GM18519 (cell line): ENCODE measurements at regions not wholly inside any gene's neighbourhood (a gene's known extent, or its start where the extent isn't known, plus 50 kb on each side); places are given as distances from the start of the nearest gene placed in this dataset.
"Not testable (repeated sequence)": the region's sequence is repeated elsewhere in the genome, so short reads cannot be mapped to it uniquely, and the experiment has no call there.

Experiments
- ATAC-seq: cut with Tn5 transposase; IDR thresholded peaks from one replicate; pipeline ENCODE4 v1.9.1; 2021; ENCODE audit warnings: mild to moderate bottlenecking, moderate library complexity; ENCODE audit not compliant: unreplicated experiment, low FRiP score

GRCh38 chr16:7871371-7871770 lies 538.7 kb downstream of the RBFOX1 start:
- no peak for ATAC-seq

GRCh38 chr16:7867831-7868230 lies 535.2 kb downstream of the RBFOX1 start:
- ATAC-seq, result no peak

GRCh38 chr16:7866144-7866543 lies 533.5 kb downstream of the RBFOX1 start:
- no peak for ATAC-seq

DNA sequence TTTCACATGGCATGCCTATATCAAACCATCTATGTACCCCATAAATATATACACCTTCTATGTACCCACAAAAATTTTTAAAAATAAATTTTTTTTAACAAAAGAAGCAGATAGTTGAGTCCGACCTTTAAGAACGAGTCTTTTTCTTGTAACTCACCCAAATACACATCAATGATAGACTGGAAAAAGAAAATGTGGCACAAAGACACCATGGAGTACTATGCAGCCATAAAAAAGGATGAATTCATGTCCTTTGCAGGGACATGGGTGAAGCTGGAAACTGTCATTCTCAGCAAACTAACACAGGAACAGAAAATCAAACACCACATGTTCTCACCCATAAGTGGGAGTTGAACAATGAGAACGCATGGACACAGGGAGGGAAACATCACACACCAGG lies 532.7 kb downstream of the RBFOX1 start:
- not testable (repeated sequence) for ATAC-seq

DNA sequence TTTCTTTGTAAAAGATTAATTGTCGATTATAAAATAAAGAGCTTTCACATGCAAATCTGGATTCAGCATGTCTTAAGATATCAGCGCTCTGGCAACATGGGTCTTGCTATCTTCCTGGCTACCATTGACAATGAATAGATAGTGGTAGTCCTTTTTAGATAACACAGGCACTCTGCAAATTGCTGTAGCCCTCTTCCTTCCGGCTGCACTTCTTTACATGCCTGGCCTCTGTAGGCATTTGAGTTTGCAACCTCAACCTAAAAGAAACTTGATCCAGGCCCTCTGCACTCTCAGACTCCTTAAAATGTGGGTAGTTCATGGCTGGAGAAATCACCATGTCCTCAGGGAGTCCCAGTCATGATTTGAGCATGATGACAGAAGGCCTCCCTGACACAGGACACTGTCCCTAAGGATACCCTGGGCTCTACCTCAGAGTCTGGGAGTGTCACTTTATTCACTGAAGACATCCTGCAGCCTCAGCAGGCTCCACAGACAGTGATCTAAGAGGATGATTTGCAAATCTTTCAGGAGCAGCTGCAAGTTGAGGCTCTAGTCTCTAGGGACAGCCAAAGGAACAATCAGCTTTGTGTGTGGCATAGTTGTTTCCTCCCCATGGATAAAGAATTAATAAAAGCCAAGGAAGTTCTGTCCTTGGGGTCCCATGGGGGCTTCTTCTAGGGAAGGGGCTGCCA lies 529.4 kb downstream of the RBFOX1 start:
- no peak for ATAC-seq

- ATAC-seq, result no peak
Measured at GRCh38 chr16:7853197-7853596, 520.6 kb downstream of the RBFOX1 start.

- no peak for ATAC-seq
Measured at GRCh38 chr16:7849841-7850240, 517.2 kb downstream of the RBFOX1 start.

- ATAC-seq, result no peak
Measured at GRCh38 chr16:7843261-7843660, 510.6 kb downstream of the RBFOX1 start.

GRCh38 chr16:7839568-7839967 lies 506.9 kb downstream of the RBFOX1 start:
- ATAC-seq, result no peak

GRCh38 chr16:7834771-7835431 lies 502.3 kb downstream of the RBFOX1 start:
- no peak for ATAC-seq

DNA sequence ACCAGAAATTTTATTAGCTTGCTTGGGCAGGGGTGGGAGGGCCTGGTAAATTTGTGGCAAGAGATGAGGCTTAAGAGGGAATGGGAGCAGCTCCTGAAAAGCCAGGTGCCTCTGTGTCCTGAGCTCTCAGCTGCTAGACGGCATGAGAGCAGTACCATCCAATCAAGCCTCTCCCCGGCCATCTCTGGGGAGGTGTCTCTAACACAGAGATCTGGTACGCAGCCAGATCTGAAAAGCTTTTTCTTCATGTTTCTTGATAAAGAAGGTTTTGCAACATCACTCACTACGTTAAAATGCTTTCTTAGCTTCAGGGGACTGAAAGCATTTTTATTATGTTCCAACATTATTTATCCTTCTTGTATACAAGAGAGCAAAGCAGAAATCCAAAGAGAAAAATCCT lies 488.2 kb downstream of the RBFOX1 start:
- no peak for ATAC-seq

GRCh38 chr16:7805686-7806396 lies 473.2 kb downstream of the RBFOX1 start:
- no peak for ATAC-seq

GRCh38 chr16:7804635-7805195 lies 472.1 kb downstream of the RBFOX1 start:
- ATAC-seq, result no peak

GRCh38 chr16:7792346-7792745 lies 459.7 kb downstream of the RBFOX1 start:
- no peak for ATAC-seq

DNA sequence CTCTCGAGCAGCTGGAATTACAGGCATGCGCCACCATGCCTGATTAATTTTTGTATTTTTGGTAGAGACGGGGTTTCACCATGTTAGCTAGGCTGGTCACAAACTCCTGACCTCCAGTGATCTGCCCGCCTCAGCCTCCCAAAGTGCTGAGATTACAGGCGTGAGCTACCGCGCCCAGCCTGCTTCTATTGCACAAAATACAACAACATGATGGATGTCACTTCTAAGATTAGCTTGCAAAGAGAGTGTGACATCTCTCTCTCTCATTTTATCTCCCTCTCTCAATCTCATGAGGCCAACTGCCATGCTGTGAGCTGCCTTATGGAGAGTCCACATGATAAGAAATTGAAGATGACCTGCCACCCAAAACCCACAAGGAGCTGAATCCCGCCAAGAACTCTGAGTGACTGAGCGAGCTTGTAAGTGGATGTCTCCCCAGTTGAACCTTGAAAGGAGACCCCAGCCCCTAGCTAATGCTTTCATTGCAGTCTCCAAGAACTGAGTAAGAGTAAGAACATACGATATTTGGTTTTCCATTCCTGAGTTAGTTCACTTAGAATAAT lies 458.5 kb downstream of the RBFOX1 start:
- ATAC-seq, result no peak

- ATAC-seq, result no peak
Measured at GRCh38 chr16:7775072-7775488, 442.4 kb downstream of the RBFOX1 start.

- ATAC-seq, result no peak
Measured at GRCh38 chr16:7772722-7773121, 440.1 kb downstream of the RBFOX1 start.

DNA sequence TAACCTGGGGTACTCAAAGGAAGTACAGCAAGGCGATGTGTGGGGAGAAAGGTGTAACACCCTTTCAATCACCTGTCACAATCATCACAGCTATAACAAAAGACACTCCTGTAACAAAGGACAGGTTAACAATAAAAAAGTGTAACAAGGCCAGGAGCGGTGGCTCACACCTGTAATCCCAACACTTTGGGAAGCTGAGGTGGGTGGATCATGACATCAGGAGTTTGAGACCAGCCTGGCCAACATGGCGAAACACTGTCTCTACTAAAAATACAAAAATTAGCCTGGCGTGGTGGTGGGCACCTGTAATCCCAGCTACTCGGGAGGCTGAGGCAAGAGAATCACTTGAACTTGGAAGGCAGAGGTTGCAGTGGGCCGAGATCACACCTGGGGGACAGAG lies 436.4 kb downstream of the RBFOX1 start:
- not testable (repeated sequence) for ATAC-seq

- ATAC-seq, result no peak
Measured at GRCh38 chr16:7765079-7765550, 432.5 kb downstream of the RBFOX1 start.

DNA sequence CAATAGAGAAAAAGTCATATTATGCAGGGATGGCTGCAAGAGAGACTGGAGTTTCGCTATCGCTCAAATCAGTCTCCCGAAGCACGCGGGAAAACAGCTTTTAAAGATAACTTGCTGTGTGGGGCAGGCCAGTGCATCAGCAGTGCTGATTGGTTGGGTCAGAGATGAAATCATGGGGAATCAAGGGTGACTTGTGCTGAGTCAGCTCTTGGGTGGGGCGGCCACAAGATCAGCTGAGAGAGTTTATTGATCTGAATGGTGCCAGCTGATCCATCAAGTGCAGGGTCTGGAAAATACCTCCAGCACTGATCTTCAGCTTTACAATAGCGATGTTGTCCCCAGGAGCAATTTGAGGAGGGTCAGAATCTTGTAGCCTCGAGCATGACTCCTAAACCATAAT lies 430.5 kb downstream of the RBFOX1 start:
- no peak for ATAC-seq
